Activated naive CD4-positive, alpha-beta T cell treated with anti-CD3 and anti-CD28 coated beads, Interleukin-2, amount 50 U/mL, for 72 hours (primary cell): ENCODE measurements at regions not wholly inside any gene's neighbourhood (a gene's known extent, or its start where the extent isn't known, plus 50 kb on each side); places are given as distances from the start of the nearest gene placed in this dataset.

ENCODE experiments used
- ATAC-seq, 2 donors: fragments of 150-1000 bp; cut with Tn5 transposase; 2 replicates each; pipeline ENCODE4 v1.10.0; 2021; ENCODE audit warnings: mild to moderate bottlenecking in 2 of 2, moderate library complexity in 2 of 2
- DNase-seq, 2 donors: peaks; one replicate each; pipeline ENCODE4 v3.0.0; 2021 to 2022; ENCODE audit warnings: low spot score in 2 of 2
- H3K27ac Mint-ChIP-seq, 2 donors: one replicate each; pipeline ENCODE4 v1.8.0; 2022; ENCODE audit warnings: mild to moderate bottlenecking in 2 of 2, mixed read lengths in 2 of 2
- H3K36me3 Mint-ChIP-seq, 2 donors: one replicate each; pipeline ENCODE4 v1.8.0; 2022; ENCODE audit warnings: mixed read lengths in 2 of 2
- H3K9me3 Mint-ChIP-seq, 2 donors: one replicate each; pipeline ENCODE4 v1.8.0; 2022; ENCODE audit warnings: mixed read lengths in 2 of 2

DNA sequence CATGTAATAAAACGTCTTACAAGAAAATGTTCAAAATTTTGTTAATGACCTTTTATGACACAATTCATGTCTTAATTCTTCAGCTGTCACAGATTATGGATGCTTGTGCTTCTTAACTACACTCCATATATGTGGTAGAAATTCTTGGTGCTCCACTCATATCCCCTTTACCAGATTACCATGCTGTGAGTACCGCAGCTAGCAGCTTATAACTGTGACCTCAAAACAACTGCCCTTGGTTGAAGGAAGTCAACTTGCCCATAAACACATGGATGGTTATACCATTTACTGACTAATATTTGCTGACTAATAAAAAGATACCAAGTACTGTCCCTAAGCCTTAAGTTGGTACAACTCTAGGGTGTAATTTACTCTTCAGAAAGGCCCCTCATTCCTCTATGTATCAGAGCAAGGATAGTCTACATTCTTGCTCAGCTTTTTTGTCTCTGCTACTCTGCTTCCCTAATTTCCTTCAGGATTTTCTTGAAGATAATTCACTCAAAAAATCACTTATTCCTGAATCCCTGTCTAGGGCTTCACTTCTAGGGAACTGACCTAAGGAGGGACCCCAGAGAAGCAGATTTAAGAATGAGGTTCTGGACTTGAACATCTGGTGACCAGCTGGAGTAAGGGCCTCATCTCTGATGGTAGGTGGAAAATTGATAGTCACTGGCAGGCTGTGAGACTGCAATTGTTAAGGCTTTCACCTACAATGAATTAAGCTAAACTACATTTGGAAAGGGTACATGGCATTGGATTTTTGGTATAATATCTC, 152.3 kb downstream of the SLC6A15 start:
- Mint-ChIP-seq H3K27ac (no peak overlapping the region), H3K36me3 (no peaks in the 10 kb centered on the region), H3K9me3 (peaks cover 4 to 8% of the 10 kb centered on the region in 2 donors)
- DNase-seq, result no peak
- ATAC-seq, result no peak

DNA sequence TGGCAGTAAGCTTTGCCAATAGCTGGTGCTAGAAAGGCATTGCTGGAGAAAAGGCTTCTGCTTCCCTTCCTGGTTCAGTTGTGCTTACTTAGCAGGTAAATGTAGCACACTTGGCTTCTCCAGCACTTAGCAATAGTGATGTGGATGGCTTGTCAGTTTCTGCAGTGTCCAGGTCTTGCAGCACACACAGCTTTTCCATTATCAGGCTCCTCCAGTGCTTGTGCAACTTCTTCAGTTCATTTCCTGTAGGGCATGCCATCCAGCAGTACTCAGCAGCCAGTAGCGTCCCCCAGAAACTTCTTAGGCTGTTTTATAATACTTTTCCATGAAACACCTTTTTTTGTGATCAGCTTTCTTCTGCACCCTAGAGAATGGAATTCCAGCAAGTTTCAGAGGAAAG, 154.6 kb downstream of the SLC6A15 start:
- H3K36me3 Mint-ChIP-seq, result no peaks in the 10 kb centered on the region
- H3K27ac Mint-ChIP-seq, result no peak overlapping the region
- ATAC-seq (no peak), DNase-seq (no peak)
- peaks cover 4 to 8% of the 10 kb centered on the region in 2 donors for H3K9me3 Mint-ChIP-seq

DNA sequence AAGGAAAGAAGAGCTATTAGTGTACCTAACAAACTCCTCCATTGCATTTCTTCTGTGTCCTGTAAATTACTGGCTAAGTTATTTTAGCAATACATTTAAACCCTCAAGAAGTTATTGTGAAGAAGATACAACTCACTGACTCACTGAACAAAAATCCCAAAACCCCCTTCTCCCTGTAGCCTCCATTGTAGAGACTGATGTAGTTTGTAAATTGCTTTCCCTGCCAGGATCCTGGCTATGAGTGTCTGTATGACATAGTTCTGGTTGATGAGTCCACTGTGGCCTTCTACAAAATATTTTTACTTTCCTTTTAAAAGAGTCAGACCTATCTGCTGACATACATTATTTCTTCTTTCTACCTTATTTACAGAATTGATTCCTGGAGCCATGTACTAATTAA, 155.6 kb downstream of the SLC6A15 start:
- DNase-seq, result no peak
- H3K9me3 Mint-ChIP-seq, result peaks cover 4 to 8% of the 10 kb centered on the region in 2 donors
- no peak for ATAC-seq
- no peak overlapping the region for H3K27ac Mint-ChIP-seq
- no peaks in the 10 kb centered on the region for H3K36me3 Mint-ChIP-seq

DNA sequence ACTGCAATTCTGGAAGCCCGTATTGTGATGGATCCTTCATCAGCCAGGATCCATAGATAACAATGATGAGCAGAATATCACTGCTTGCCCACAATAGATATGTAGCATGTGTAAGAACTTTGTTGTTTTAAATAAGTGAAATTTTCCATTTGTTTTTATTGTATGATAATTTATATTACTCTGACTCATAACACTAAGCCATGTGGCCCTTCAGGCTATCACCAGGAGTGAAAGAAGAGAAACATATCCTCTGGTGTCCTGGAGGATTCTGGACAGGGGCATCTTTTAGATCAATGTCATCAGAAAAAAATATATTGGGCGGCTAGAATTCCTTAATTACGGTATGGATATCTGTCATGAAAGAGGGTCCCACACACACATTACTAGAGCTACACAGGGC, 167.5 kb downstream of the SLC6A15 start:
- Mint-ChIP-seq H3K36me3 (no peaks in the 10 kb centered on the region), H3K27ac (no peak overlapping the region), H3K9me3 (peaks cover 3 to 4% of the 10 kb centered on the region in 2 donors)
- no peak for DNase-seq
- no peak for ATAC-seq

DNA sequence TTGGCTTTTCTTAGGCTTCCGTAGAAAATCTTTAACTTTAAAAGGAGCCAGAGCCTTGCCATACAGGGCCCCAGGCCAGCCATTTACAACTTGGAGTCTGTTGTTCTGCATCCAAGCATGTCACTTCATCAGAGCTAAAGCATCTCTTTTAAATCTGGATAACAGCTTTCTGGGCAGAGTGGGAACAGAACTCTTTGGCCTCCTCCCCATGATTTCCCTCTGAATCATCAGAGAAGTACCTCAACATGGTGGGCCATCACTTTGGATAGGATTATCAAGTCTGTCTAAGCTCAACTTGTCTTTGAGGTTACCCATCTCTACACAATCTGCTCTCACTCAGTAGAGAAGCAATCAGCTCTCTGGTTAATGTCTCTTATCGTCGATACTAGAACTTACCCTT, 170.9 kb downstream of the SLC6A15 start:
- Mint-ChIP-seq H3K36me3 (no peaks in the 10 kb centered on the region), H3K27ac (no peak overlapping the region), H3K9me3 (peaks cover 0 to 3% of the 10 kb centered on the region in 2 donors)
- ATAC-seq, result no peak
- no peak for DNase-seq

DNA sequence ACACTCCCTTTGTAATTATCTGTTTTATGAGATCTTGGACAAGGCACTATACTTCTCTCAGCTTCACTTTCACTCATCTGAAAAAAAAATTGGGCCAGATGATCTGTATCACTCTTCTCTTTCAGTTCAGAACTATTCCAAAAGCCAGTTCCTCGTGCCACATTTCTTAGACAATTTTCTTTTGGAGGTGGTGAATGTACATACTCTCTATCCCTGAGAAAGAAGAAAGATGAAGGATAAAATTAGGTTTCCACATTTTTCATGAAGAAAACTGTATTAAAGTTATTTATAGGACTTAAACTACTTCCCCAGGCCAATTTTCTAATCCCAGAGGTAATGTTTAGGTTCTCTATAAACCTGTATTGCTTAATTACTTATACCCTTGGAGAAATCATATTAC, 171.6 kb downstream of the SLC6A15 start:
- no peaks in the 10 kb centered on the region for H3K36me3 Mint-ChIP-seq
- DNase-seq (no peak), ATAC-seq (no peak)
- no peak overlapping the region for H3K27ac Mint-ChIP-seq
- H3K9me3 Mint-ChIP-seq, result no peaks in the 10 kb centered on the region

DNA sequence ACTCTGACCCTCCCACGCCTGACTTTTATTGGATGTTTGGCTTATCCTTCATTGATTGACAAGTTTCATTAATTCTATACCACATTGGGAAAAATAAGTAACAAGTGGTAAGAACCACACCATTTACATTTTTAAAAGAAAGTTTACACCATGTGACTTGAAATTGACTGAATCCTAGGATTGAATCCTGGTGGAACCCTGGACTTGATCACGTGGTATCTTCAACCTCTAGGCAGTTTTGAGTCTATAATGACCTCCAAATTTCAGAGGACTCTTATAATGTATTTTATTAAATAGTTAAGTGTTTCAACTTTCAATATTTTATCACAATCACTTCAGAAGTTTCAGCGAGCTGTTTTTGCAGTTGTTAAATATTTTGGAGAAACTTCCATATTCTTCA, 172.0 kb downstream of the SLC6A15 start:
- ATAC-seq (no peak), DNase-seq (no peak)
- Mint-ChIP-seq H3K27ac (no peak overlapping the region), H3K36me3 (no peaks in the 10 kb centered on the region), H3K9me3 (no peaks in the 10 kb centered on the region)

DNA sequence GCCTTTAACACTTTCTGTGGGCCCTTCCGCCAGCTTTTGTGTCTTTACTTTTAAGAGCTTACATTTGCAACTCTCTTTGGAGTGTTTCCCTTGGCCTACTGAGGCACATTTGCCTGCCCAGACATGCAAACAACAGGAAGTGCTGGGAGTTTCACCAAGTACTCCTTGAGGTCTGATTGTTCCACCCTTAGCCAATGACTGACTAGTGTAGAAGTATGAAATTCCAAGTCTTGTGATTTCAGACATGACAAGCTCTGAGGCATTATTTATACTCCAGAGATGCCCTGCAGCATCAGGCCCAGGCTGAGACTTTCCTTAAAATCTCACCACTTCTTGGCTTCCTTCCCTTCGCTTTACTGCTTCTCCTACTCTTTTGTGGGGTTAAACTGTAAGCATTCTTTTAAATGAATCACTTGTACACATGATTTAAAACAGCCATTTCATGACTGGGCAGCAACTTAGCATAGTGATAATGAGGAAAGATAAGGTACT, 174.1 kb downstream of the SLC6A15 start:
- no peaks in the 10 kb centered on the region for H3K9me3 Mint-ChIP-seq
- no peak for DNase-seq
- no peak overlapping the region for H3K27ac Mint-ChIP-seq
- no peaks in the 10 kb centered on the region for H3K36me3 Mint-ChIP-seq
- no peak for ATAC-seq

DNA sequence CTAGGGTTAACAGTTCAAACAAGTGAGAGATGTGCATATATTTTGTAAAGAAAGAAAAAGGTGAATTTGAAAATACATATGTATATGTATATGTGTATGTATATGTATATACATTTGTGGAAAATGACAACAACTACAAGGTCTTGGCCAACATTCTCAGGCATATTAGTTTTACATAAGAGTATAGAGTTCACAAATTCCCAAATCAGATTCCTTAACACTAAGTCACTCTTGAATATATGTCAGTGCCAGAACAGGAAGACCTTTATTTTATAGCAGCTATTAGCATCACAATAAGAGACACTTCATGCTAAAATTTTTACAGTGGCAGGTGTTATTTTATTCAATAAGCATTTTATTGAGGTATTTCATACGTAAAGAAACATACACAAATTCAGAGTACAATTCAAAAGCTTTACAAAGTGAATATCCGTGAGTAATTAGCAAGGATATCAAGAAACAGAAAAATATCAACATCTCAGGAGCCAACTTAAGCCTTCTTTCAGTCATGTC, 179.7 kb downstream of the SLC6A15 start:
- Mint-ChIP-seq H3K9me3 (no peaks in the 10 kb centered on the region), H3K36me3 (no peaks in the 10 kb centered on the region), H3K27ac (no peak overlapping the region)
- ATAC-seq (no peak), DNase-seq (no peak)

DNA sequence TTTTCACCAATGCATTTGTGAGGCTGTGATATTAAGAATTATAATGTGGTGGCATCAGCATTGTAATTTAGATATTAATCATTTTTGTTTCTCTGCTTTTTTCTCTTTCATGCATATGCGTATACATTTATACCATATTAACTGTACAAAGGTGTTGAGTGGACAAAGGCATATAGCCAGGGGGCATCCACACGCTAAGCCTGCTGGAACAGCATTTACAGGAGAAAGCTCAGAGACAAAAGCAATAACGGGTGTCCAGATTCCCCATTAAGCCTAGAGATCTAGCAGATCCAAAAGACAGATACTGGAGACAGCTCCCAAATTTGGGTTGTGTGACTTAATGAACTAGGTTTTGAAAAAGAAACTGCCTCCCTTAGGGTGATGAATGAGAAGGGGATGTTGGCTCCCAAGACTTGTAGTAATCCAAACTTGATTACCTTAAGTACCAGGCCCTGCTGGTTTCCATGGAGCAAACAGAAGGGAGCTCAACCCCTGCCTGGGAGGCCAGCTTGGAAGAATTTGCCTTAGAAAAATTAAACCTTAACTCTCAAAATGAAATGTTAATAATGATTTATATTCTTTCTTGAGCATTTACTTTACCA, 181.9 kb downstream of the SLC6A15 start:
- DNase-seq (no peak), ATAC-seq (no peak)
- Mint-ChIP-seq H3K27ac (no peak overlapping the region), H3K9me3 (peaks cover 1 to 2% of the 10 kb centered on the region in 2 donors), H3K36me3 (no peaks in the 10 kb centered on the region)

DNA sequence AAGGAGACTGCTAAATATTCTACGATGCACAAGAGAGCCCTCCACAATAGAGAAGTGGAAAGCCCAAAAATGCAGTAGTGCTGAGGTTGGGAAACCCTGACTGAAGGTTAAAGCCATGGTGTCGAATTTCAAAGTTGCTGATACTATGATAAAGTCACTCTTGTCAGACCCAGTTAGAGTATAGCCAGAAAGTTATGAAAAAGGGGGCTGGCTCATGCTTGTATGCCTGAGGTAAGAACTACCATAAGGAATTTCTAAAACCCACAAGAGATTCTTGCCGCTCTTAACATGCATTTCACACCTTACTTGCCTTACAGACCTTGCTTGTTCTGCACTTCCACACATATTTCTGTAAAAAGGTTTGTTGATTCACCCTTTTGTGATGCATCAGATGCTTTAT, 184.6 kb downstream of the SLC6A15 start:
- ATAC-seq (no peak), DNase-seq (no peak)
- Mint-ChIP-seq H3K36me3 (no peaks in the 10 kb centered on the region), H3K9me3 (peaks cover 4 to 5% of the 10 kb centered on the region in 2 donors), H3K27ac (no peak overlapping the region)

DNA sequence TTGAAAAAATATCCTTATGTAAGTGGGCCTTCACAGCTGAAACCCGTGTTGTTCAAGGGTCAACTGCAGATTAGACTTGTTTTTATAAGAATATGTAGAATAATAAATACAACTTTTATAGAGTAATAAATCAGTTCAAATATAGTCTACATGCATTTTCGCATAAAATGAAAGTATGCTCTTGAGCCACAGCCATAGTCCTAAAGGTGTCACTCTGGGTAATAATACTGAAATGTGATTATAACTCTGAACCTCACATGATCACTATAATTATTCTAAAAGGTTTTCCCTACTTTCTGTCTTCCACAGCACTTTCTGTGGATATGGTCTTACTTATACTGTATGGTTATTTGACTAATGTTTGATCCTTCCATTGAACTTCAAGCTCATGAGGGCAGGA, 185.8 kb downstream of the SLC6A15 start:
- ATAC-seq (no peak), DNase-seq (no peak)
- Mint-ChIP-seq H3K36me3 (no peaks in the 10 kb centered on the region), H3K9me3 (peaks cover 4 to 8% of the 10 kb centered on the region in 2 donors), H3K27ac (no peak overlapping the region)

DNA sequence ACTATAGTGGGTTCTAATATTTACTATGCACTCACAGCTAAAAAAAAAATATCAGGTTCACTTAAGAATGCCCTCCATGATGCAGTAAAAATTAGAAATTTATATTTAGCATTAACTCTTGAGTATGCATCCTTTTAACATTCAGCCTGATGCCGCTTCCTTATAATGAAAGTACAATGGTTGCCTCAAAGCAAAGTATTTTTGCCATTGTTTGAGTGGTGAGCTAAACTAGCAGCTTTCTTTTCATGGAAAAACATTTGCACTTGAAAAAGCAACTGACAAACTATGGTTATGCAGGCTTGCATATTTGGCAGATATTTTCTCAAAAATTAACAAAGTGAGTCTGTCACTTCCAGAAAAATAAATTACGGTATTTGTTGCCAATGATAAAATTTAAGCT, 188.6 kb downstream of the SLC6A15 start:
- Mint-ChIP-seq H3K36me3 (no peaks in the 10 kb centered on the region), H3K27ac (no peak overlapping the region), H3K9me3 (peaks cover 4 to 8% of the 10 kb centered on the region in 2 donors)
- no peak for ATAC-seq
- no peak for DNase-seq

DNA sequence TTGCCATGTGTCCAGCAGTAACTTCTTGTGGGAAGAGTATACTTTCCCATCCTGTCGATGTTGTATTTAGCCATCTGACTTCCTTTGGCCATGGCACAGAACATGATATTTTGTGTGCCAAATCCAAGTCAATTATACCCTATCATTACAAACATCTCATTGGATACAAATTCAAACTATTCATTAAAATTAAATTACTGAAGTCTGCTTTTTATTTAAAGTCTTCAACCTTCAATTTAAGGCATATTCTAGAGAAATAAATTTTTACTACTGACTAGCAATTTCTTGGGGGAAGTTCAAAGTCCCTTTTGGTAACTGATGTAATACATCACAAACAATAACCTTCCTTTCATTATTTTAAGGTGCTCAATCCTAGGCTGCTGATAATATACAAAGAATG, 192.6 kb downstream of the SLC6A15 start:
- peaks cover 0 to 3% of the 10 kb centered on the region in 2 donors for H3K9me3 Mint-ChIP-seq
- ATAC-seq (no peak), DNase-seq (no peak)
- H3K36me3 Mint-ChIP-seq, result no peaks in the 10 kb centered on the region
- H3K27ac Mint-ChIP-seq, result no peak overlapping the region

DNA sequence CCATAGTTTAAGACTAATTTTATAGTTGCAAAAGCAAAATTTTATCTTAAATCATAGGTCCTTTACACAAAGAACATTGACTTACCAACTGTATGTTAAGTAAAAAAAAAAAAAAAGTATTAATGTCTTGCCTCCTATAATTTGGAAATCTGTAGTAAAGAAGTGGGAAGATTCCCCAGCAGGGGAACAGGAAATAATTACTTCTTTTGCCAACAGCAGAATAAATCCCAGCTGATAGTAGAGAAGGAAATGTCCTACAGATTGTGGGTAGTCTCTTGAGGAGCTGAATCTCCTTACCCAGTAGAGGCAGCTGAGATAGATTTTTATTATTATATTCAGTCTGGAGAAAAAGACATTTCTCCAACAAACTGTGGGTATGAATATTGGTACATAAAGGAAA, 193.7 kb downstream of the SLC6A15 start:
- H3K36me3 Mint-ChIP-seq, result no peaks in the 10 kb centered on the region
- H3K27ac Mint-ChIP-seq, result no peak overlapping the region
- ATAC-seq (no peak), DNase-seq (no peak)
- H3K9me3 Mint-ChIP-seq, result peaks cover 0 to 3% of the 10 kb centered on the region in 2 donors

DNA sequence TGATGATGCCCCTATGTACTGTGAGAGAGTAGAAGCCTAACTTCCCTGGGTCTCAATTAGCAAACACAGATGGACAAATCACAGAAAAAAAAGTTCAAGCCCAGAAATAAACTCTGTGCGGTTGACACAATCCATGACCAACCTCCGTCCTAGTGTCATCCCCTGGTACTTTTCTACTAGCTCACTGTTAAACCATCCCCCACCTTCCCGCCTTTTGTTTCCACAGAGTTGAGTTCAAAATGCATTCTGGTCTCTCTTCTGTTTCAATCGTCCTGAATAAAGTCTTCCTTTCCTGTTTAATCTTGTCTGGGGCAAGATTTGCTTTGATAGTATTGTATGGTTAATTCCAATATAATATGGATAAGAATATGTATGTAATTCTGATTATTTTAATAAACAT, 199.9 kb downstream of the SLC6A15 start:
- H3K27ac Mint-ChIP-seq, result no peak overlapping the region
- no peak for ATAC-seq

DNA sequence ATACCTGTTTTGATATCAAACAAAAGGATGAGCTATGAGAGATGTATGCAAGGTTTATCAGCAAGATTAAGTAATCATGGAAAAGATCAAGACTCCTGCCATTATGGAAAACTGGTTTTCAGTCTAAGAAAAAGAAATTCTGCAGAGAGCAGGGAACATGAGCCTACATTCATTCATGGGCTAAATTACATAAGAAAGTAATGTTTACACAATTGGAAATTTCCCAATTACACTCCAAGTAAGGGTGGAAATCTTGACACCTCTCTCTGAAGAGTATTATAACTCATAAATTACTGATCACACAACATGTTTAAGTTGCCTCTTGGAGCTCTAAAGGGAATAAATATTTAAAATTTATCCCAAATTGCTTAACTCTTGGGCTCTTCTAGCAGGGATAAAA, 206.2 kb downstream of the SLC6A15 start:
- ATAC-seq (no peak), DNase-seq (no peak)
- no peaks in the 10 kb centered on the region for H3K36me3 Mint-ChIP-seq
- peaks cover 2 to 4% of the 10 kb centered on the region in 2 donors for H3K9me3 Mint-ChIP-seq
- no peak overlapping the region for H3K27ac Mint-ChIP-seq

More for the DNA sequence above, 199.9 kb downstream of the SLC6A15 start:
- no peak for DNase-seq
- Mint-ChIP-seq H3K36me3 (no peaks in the 10 kb centered on the region), H3K9me3 (no peaks in the 10 kb centered on the region)

DNA sequence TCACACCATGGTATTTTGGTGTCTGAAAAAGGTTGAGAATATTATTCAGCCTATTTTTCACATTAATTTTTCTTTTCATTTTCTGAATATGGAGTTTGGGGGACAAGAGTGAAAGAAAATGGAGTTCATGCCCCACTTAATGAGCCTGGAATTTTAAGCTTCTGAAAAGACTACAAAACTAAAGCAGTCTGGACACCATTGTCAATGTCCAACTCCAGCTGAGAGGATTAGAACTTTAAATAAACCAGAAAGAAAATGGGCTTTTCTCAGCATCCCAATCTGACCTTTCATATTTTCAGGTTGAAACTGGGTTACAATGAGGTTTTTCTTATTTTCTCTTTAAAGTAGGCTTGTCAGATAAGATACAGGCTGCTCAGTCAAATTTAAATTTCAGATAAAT, 207.7 kb downstream of the SLC6A15 start:
- Mint-ChIP-seq H3K27ac (no peak overlapping the region), H3K9me3 (peaks cover 2 to 4% of the 10 kb centered on the region in 2 donors), H3K36me3 (no peaks in the 10 kb centered on the region)
- DNase-seq (no peak), ATAC-seq (no peak)
